ENCODE measurements at regions not wholly inside any gene's neighbourhood (a gene's known extent, or its start where the extent isn't known, plus 50 kb on each side); places are given as distances from the start of the nearest gene placed in this dataset.

- Histone ChIP-seq H4K20me1 (ENCODE audit: insufficient read depth, low read length) (no peaks in the 10 kb centered on the region), H3K4me2 (ENCODE audit: low read depth, low read length) (no peak overlapping the region), H3K9me2 (replicated peaks; ENCODE audit: insufficient read depth, low read length) (no peaks in the 10 kb centered on the region), H3K27ac (ENCODE audit: low read length) (no peak overlapping the region), H3K9ac (ENCODE audit: low read length) (no peak overlapping the region), H3K4me3 (ENCODE audit: low read length) (no peak overlapping the region), H3K4me1 (ENCODE audit: low read length) (no peaks in the 10 kb centered on the region), H3F3A (ENCODE audit: insufficient read depth, low read length) (no peaks in the 10 kb centered on the region), H3K36me3 (replicated peaks; ENCODE audit: insufficient read depth, low read length) (no peaks in the 10 kb centered on the region), H3K79me2 (ENCODE audit: low read length) (no peaks in the 10 kb centered on the region), H3K27me3 (replicated peaks; ENCODE audit: insufficient read depth, low read length) (no peaks in the 10 kb centered on the region), H3K9me3 (replicated peaks; ENCODE audit: insufficient read depth, low read length) (no peaks in the 10 kb centered on the region), H2AFZ (ENCODE audit: low read length) (no peak overlapping the region)
- DNase-seq: no peak
- TF ChIP-seq EZH2phosphoT487 (IDR thresholded peaks at IDR 0.05; ENCODE audit: low read length) (no peak), EZH2 (optimal IDR thresholded peaks at IDR 0.05; ENCODE audit: low read depth, low read length) (no peak)
- TF ChIP-seq, protein P1, sequence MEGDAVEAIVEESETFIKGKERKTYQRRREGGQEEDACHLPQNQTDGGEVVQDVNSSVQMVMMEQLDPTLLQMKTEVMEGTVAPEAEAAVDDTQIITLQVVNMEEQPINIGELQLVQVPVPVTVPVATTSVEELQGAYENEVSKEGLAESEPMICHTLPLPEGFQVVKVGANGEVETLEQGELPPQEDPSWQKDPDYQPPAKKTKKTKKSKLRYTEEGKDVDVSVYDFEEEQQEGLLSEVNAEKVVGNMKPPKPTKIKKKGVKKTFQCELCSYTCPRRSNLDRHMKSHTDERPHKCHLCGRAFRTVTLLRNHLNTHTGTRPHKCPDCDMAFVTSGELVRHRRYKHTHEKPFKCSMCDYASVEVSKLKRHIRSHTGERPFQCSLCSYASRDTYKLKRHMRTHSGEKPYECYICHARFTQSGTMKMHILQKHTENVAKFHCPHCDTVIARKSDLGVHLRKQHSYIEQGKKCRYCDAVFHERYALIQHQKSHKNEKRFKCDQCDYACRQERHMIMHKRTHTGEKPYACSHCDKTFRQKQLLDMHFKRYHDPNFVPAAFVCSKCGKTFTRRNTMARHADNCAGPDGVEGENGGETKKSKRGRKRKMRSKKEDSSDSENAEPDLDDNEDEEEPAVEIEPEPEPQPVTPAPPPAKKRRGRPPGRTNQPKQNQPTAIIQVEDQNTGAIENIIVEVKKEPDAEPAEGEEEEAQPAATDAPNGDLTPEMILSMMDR (IDR thresholded peaks at IDR 0.05; ENCODE audit: low read length): no peak
Measured at GRCh38 chr2:109703798-109704197, 89.6 kb downstream of the SOWAHC start.

- Histone ChIP-seq H3K27ac (ENCODE audit: low read length) (no peak overlapping the region), H3F3A (ENCODE audit: insufficient read depth, low read length) (no peaks in the 10 kb centered on the region), H3K79me2 (ENCODE audit: low read length) (no peaks in the 10 kb centered on the region), H3K36me3 (replicated peaks; ENCODE audit: insufficient read depth, low read length) (no peaks in the 10 kb centered on the region), H3K9ac (ENCODE audit: low read length) (no peak overlapping the region), H3K4me3 (ENCODE audit: low read length) (no peak overlapping the region), H3K9me3 (replicated peaks; ENCODE audit: insufficient read depth, low read length) (no peaks in the 10 kb centered on the region), H3K4me2 (ENCODE audit: low read depth, low read length) (no peak overlapping the region), H3K9me2 (replicated peaks; ENCODE audit: insufficient read depth, low read length) (no peaks in the 10 kb centered on the region), H3K27me3 (replicated peaks; ENCODE audit: insufficient read depth, low read length) (no peaks in the 10 kb centered on the region), H4K20me1 (ENCODE audit: insufficient read depth, low read length) (no peaks in the 10 kb centered on the region), H2AFZ (ENCODE audit: low read length) (no peak overlapping the region), H3K4me1 (ENCODE audit: low read length) (no peaks in the 10 kb centered on the region)
- TF ChIP-seq, protein P1 (IDR thresholded peaks at IDR 0.05; ENCODE audit: low read length): no peak
- no peak for TF ChIP-seq EZH2 (optimal IDR thresholded peaks at IDR 0.05; ENCODE audit: low read depth, low read length)
- no peak for DNase-seq
Measured at GRCh38 chr2:109707281-109708147, 86.6 kb upstream of the RGPD5 start.

DNA sequence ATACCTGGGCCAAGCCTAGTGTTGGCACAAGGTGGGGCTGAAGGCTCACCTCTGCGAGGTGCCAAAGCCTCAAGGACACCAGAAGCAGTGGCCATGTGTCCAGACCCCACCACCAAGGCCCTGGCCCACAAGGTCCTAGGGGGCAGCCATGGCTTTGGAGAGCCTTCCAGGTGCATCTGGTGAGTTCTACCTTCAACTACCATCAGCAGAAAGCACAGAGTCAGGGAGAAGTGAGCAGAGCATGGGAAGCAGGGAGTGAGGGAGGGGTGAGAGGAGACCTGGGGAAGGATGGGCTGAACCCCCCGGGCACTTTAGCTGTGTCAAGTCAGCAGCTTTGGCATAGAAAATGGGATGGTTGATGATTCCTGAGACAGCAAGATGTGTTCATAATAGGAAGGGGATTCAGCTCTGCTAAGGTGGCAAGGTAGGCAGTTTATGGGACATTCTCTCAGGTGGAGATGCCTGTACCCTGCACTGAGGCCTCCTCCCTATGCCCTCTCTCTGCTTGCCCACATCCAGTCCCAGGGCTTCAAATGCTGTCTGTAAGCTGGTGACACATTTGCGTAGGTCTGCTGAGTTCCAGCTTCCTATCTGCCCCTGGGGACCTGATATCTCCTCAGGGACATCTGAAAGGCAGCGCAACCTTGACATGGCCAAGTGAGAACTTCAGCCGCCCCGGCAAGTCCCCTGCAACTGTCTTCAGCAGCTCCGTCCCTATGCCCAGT is 83.4 kb upstream of the RGPD5 start:
- no peak overlapping the region for H3K4me2 ChIP-seq (ENCODE audit: low read depth, low read length)
- no peak overlapping the region for H2AFZ ChIP-seq (ENCODE audit: low read length)
- H4K20me1 ChIP-seq (ENCODE audit: insufficient read depth, low read length): no peaks in the 10 kb centered on the region
- H3K9me3 ChIP-seq (replicated peaks; ENCODE audit: insufficient read depth, low read length): no peaks in the 10 kb centered on the region
- no peak overlapping the region for H3K4me3 ChIP-seq (ENCODE audit: low read length)
- no peaks in the 10 kb centered on the region for H3K4me1 ChIP-seq (ENCODE audit: low read length)
- H3K36me3 ChIP-seq (replicated peaks; ENCODE audit: insufficient read depth, low read length): no peaks in the 10 kb centered on the region
- no peak overlapping the region for H3K27ac ChIP-seq (ENCODE audit: low read length)
- H3K79me2 ChIP-seq (ENCODE audit: low read length): no peaks in the 10 kb centered on the region
- no peaks in the 10 kb centered on the region for H3F3A ChIP-seq (ENCODE audit: insufficient read depth, low read length)
- TF ChIP-seq, protein P1 (IDR thresholded peaks at IDR 0.05; ENCODE audit: low read length): no peak
- TF ChIP-seq EZH2phosphoT487 (IDR thresholded peaks at IDR 0.05; ENCODE audit: low read length): no peak
- no peaks in the 10 kb centered on the region for H3K27me3 ChIP-seq (replicated peaks; ENCODE audit: insufficient read depth, low read length)
- no peaks in the 10 kb centered on the region for H3K9me2 ChIP-seq (replicated peaks; ENCODE audit: insufficient read depth, low read length)
- DNase-seq: no peak
- H3K9ac ChIP-seq (ENCODE audit: low read length): no peak overlapping the region
